ENCODE measurements at regions not wholly inside any gene's neighbourhood (a gene's known extent, or its start where the extent isn't known, plus 50 kb on each side); places are given as distances from the start of the nearest gene placed in this dataset.

- TF ChIP-seq CTCF (conservative IDR thresholded peaks at IDR 0.05) (no peak), EZH2 (IDR thresholded peaks at IDR 0.05; ENCODE audit: low read depth) (no peak)
These were observed 118.0 kb upstream of the OR13F1 start for GRCh38 chr9:104386013-104386412.

Data from PC-9 (cell line).